ENCODE measurements at regions not wholly inside any gene's neighbourhood (a gene's known extent, or its start where the extent isn't known, plus 50 kb on each side); places are given as distances from the start of the nearest gene placed in this dataset.

DNA sequence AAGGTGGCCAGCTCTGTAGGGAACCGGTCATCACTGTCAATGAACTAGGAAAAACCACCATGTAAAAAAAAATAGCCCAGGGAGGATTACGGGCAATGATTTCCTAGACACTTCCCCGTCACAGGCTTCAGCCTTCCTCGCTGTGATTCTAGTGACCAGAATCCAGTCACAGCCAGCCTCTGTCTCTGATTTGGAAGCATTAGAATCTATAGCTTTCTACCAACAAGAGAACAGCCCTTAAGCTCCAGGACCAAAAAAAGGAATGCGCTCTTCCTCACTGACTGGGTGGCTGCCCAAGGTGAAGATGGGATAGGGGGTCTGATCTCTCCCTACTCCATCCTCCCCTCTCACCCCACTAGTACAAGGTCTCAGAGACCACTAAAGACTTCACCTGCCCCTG is 67.2 kb downstream of the TEX35 start:
- no peak for TF ChIP-seq BRCA1 (IDR thresholded peaks at IDR 0.05; ENCODE audit: low read depth, low read length)
- TF ChIP-seq, protein P1, sequence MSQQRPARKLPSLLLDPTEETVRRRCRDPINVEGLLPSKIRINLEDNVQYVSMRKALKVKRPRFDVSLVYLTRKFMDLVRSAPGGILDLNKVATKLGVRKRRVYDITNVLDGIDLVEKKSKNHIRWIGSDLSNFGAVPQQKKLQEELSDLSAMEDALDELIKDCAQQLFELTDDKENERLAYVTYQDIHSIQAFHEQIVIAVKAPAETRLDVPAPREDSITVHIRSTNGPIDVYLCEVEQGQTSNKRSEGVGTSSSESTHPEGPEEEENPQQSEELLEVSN (IDR thresholded peaks at IDR 0.05): no peak
- TF ChIP-seq CBX5 (IDR thresholded peaks at IDR 0.05; ENCODE audit: low read depth, low read length): no peak
- no peak for TF ChIP-seq ASH2L (IDR thresholded peaks at IDR 0.05; ENCODE audit: low read length)
- TF ChIP-seq TAF7 (optimal IDR thresholded peaks at IDR 0.05; ENCODE audit: borderline replicate concordance, low read depth, low read length): no peak
- no peak for TF ChIP-seq CHD2 (IDR thresholded peaks at IDR 0.05; ENCODE audit: low read length)
